ENCODE measurements at regions not wholly inside any gene's neighbourhood (a gene's known extent, or its start where the extent isn't known, plus 50 kb on each side); places are given as distances from the start of the nearest gene placed in this dataset.

DNA sequence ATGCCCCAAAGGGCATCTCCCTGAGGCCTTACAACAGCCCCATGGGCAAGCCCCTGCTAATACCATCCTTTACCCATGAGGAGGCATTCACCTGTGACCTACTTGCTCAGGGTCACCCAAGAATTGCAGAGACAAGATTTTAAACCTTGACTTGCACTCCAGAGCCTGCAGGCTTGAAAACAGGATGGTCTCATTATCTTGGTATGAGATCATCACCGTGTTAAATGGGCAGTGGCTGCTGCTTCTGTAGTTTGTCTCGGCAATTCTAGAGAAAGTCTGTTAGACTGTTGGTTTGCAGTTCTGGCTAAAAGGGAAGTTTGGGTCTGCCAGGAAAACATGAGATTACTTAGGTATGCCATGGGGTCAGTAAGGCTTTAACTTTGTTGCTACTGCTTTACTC lies 698.9 kb downstream of the GALR1 start:
- no peak for DNase-seq

DNA sequence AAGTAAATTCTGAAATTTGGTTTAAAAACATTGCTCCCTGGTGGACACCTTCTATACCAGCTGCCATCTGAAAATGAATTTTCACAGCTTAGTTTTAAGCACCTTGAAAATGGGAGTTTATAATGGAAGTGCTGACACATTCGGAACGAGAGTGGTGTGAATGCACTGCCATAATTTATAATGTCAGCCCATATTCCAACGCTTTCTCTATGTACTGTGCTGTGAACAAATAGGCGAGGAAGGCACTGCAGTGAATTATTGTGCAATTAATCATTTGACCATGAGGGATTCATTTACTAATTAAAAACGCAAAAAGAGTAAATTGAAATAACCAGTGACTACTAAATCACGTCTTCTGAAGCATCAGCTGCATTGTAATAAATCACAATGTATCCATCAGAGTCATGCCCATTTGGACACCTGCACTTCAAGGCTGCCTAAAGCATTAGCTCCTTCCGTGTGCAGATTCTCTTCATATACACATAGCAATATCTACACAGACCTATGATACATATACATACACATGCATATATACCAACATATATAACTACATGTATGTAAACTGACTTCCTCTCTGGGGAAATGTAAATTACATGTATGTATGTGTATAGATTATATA lies 699.8 kb downstream of the GALR1 start:
- DNase-seq: peak; percentile 5

DNA sequence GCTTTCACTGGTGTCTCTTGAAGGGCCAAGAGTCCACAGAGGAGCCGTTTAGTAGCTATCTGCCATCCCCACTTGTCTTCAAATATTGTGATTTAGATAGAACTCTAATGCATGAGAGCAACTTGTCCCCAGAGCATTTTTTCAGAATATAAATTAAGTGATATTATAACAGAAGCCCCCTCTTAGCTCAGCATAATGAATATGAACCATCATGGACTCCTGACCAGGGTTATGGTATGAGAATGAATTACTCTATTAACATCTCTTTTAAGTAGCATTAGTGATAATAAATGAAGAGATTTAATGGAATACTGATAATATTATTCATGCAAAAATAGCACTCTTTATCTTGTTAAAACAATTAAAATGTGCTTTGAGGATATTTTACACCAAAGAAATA lies 709.6 kb downstream of the GALR1 start:
- no peak for DNase-seq

DNA sequence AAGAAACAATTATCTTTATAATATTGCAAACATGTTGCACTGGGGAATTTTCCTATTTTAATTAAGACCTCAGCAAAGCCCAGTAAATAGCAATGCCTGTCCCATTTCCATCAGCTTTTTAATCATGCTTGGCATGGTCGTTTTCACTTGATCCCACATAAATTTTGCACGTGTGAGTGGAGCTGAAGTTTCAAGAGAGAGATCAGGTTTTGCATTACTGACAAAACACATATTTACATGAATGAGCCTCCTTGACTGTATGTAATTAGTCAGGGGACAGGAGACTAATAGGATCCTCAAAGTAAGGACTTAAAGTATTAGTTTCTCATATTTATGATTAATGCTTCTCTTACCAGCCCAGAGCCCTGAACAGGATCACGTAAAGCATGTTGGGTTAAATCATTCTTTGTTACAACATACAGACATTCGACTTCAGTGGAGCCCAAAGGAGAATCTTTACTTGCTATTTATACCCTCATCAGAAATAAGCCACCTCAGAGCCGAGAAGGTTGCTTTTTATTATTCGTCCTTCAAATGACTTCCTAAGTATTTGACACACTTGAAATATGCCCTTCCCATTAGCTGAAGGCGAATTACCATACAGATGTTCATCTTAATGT lies 711.3 kb downstream of the GALR1 start:
- DNase-seq: no peak

DNA sequence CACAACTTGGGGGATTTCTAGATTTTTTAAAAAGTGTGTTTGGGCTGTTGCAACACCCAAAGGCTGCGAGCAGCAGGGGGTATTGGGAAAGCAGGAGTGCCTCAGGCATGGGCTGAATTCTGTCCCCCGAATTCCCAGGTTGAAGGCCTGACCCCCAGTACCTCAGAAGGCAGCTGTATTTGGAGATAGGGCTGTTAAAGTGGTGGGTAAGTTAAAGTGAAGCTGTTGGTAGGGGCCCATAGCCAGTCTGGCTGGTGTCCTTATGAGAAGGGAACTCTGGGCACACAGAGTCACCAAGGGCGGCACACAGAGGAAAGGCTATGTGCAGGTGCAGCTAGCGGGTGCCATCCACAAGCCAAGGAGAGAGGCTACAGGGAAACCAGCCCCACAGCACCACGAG lies 717.4 kb downstream of the GALR1 start:
- no peak for DNase-seq

DNA sequence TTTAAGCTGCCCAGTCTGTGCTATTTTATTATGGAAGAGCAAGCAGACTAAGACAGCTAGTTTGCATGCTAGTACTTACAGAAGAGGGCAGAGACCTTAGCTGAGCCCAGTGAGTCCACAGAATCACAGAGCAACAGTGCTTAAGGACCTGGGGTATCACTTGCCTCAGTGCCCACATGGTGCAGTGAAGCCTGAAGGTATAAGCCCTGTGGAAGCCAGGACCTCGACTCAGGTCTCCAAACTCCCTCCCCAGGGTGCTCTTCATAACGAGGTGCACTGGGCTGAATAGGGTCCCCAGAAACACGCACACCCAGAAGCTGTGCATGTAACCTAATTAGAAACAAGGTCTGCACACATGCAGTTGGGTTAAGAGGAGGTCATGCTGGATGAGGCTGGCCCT lies 718.1 kb downstream of the GALR1 start:
- DNase-seq: no peak

DNA sequence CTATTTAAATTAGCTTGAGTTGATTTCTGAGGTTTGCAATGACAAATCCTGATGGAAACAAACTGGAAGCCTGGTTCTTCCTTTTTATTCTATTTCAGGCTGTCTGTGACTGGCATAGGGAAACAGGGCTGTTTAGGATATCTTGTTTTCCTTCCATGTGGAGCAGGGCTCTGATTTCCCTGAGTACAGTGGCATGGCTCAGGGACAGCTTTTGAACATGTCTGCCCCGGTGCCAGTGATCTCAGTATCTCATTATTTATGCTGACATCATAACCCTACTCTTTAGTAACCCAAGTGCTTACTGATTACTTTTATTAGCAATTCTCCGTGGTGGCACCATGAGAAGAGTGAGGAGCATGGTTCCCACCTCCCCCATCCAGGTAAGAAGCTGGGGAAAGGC lies 720.3 kb downstream of the GALR1 start:
- no peak for DNase-seq

DNA sequence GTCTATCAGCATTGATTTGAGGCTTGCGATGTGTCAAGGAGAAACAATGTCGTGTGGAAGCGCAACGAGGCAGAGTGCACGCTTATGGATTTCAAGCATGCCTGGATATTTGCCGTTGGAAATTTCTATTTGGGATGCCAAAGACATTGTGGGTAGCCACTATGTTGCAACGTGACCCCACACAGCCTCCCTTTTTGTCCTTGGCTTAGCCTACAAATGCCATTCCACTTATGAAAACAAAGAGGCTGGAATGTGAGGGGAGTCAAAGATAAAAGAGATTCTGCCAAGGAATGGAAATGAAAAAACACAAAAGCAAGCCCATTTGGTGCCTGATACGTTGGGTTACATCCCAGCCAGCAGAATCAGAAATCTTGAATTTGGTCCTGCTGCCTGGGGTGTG lies 721.2 kb downstream of the GALR1 start:
- no peak for DNase-seq

DNA sequence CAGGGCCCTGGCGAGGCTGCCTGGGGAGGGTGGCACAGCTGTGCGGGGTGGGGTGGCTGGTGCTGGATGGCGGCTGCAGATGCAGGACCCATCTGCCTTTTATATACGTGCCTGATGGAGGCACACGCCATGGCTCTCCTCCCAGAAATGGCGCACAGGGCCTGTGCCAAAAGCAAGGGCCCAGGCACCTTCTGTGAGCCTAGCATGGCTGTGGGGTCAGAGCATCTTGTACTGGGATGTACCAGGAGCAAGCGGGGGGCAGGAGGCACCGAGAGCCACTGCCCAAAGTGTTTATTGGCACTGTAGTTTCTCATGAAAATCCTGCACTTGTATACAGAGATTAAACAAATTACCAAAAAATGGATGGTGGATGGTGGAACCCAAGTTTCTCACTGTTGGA lies 724.1 kb downstream of the GALR1 start:
- DNase-seq: no peak

DNA sequence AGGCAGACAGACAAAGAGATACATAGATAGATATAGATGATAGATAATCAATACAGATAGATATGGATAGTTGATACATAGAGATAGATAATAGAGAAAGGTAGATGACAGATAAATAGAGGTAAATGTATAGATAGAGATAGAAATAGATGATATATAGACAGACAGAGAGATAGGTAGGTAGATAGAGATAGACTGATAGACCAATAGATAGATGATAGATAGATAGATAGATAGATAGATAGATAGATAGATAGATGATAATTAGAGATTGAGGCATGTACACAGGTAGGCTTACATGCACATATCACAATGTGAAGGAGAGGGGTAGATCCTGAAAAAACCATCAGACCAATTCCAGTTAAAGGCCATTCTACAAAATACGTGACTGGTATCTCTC lies 724.7 kb downstream of the GALR1 start:
- no peak for DNase-seq

DNA sequence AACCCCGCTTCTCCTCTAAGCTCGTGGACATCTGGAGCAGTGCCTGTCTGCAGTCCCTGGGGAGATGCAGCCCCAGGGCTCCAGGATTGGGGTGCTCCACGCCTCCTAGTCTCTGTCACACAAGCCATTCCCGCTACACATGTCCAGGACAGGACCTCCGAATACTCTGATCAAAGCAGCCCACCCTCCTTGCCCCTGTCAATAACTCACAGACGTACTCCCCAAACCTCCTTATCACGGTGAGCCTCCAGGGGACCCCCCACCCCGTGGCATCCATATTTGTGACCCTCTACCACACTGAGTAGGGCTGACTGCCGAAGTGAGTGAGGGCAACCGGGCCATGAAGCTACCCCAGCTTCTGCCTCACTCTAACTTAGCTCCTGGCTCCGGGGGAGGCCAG lies 727.7 kb downstream of the GALR1 start:
- DNase-seq: no peak

DNA sequence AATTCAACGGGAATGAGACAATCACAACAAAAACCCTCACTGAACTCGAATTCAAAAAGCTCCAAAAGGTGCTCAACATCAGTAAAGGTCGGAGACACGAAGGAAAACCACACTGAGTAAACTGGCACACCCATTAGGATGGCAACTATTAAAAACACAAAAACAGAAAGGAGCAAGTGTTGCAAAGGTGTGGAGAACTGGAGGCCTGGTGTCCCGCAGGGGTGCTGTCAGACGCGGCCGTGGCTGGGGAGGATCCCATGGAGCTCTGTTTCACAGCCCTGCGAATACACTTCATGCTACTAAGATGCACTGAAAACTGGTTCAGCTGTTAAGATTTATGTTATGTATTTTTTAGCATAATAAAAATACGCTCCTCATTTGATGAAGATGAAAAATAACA lies 730.6 kb downstream of the GALR1 start:
- DNase-seq: no peak

DNA sequence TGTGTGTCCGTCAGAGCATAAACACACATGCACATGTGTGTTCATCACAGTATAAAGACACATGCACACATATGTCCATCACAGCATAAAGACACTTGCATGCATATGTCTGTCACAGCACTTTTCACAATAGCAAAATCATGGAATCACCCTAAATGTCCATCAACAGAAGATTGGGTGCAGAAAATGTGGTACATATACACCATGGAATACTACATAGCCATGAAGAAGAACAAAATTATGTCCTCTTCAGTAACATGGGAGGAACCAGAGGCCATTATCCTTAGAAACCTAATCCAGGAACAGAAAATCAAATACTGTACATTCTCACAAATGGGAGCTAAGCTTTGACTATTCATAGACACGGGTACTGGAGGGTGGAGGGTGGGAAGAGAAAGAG lies 732.2 kb downstream of the GALR1 start:
- no peak for DNase-seq

DNA sequence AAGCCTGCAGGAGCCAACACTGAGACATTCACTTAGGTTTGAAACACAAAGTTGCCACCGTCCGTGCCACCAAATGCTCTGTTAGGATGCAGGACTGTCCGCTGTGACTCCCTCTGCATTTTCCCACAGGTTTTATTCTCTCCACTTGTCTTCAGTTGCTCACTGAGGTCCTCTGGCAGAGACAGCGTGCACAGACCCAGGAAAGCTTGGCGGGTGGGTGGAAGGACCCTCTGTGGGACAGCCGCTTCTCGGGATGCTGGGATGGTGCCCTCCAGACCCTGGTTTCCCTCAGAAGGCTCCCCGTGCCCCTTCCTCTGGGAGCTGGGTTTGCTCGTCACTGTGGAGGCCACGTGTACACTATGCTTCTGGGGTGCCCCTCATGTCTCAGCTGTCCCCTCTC lies 733.6 kb downstream of the GALR1 start:
- DNase-seq: no peak

DNA sequence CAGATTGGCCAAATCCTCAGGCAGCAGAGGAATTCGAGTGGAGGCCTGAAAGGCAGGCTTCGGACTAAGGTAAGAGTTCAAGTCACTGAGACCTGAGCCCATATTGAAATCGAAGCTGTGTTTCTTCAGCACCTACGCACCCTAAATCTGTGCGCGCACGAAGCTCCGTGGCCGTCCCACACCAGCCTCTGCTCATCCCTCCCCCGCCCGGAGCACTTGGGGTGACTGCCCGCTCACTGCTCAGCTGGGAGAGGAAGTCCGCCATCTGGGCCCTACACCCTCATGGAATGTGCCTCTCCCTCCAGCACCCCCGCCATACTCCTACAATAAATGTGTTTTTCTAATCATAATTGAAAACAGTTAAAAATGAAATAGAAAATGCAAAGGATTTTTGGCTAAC lies 734.5 kb downstream of the GALR1 start:
- DNase-seq: no peak

DNA sequence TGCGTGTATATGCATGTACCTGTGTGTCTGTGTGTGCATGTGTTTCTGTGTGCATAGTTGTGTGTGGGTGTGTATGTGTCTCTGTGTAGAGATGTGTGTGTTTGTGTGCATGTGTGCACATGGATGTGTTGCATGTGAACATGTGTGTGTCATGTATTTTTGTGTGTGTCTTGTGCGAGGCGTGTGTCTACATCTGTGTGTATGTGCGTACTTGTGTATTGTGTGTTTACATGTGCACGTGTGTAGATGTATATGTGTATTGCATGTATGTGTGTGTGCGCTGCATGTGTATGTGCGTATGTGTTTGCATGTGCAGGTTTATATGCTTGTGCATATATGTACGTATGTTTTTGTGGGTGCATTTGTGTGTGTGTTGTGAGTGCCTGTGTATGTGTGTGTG lies 735.2 kb downstream of the GALR1 start:
- DNase-seq: no peak

DNA sequence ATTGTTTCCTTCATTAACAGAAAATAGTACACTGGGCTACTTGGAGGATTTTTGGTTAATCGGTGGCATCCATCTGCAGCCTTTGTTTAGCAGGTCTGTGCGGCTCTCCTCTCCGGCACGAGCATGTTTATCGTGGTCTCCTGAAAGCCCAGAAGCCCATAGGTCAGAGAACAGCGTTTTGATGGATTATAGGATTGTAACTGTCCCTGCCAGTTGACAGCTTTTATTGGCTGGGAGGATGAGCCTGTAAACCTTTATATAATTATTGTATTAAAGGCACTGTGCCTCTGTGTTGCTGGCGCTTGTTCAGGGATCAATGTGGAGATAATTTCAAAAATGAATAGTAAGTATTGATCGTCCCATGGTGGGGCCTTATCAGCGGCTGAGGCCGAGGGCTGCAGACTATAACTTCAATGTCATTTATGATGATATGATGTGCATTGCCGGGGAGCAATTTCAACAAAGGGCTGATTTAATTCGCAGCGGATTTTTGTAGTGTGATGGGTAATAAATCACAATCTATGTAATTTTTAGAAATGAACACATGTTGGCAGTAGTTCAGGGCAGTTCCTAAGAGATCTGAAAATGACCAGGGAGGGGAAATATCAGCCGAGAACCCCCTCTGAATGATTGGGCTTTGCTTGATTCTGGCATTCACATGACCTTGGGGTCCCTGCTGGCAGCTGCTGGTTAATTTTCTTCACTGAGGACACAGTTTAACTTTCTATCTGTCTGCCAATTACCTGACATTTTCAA lies 736.1 kb downstream of the GALR1 start:
- DNase-seq: no peak

DNA sequence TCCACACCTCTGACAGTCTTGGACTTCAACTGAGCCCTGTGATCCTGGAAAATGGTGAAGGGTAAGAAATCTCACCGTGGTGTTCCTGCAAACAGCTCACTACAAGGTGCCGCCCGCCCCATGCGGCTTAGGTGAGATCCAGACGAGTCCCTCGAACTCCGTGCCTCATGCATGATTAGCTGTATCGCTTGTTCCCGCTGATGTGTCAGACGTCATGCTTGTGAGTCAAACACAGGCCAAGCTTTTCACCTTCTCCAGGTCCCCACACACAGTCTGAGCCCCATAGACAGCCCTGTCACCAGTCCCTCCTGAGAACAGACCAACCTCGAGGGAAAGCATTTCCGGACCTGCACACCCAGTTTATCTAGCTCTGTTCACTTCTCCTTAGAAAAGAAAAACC lies 740.5 kb downstream of the GALR1 start:
- DNase-seq: no peak

DNA sequence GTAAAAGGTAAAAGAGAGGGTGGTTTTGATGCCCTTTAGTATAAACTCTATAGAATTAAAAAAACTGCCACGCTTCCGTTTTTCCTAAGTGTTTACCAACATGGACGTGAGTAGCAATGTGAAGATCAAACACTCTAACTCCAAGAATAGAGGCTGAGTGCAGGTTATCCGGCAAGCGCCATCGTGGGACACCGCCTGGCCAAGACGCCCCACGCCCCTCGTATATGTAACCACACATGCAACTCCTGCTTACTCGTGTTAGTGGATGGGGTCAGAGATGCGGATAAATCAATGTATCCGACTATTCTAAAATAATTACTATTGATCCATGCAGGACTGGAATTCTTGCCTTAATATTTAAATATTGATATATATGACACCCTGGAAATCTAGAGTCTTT lies 741.3 kb downstream of the GALR1 start:
- no peak for DNase-seq

DNA sequence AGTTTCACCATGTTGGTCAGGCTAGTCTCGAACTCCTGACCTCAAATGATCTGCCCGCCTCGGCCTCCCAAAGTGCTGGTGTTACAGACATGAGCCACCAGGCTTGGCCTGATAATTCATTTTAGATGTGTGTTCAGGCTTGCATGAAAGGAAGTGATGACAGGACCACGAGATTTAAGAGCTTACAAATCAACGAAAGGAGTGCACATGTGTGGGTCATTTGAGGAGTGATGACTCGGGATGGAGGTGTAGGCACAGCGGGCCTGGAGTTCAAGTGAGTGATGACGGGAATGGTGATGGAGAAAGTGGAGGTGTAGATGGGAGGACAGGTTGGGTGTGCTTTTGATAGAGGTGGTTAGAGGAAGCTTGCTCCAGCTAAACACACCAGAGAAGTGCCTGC lies 742.4 kb downstream of the GALR1 start:
- DNase-seq: no peak

DNA sequence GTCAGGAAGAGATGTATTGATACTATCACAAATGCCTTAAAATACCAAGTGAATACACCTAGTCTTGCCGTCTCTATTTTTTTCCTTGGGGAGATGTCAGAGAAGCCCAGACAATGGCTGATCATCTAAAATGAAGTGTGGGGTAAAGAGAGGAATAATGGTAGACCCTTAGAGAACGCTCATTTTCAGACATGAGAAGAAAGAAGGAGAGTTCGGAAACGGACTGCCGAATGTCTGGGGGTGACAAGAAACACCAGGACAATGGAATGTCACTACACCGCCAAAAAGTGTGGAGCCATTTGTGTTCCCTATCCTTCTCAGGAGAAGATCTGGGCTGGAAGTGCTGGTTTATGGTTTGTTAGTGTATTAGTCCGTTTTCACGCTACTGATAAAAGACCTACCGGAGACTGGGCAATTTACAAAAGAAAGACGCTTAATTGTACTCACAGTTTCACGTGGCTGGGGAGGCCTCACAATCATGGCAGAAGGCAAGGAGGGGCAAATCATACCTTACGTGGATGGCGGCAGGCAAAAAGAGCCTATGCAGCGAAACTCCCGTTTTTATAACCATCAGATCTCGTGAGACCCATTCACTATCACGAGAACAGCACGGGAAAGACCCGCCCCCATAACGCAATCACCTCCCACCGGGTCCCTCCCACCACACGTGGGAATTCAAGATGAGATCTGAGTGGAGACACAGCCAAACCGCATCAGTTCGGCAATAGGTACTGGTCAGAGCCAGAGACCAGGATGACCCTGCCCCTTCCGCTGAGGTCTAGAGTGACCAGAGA lies 743.7 kb downstream of the GALR1 start:
- DNase-seq: no peak

DNA sequence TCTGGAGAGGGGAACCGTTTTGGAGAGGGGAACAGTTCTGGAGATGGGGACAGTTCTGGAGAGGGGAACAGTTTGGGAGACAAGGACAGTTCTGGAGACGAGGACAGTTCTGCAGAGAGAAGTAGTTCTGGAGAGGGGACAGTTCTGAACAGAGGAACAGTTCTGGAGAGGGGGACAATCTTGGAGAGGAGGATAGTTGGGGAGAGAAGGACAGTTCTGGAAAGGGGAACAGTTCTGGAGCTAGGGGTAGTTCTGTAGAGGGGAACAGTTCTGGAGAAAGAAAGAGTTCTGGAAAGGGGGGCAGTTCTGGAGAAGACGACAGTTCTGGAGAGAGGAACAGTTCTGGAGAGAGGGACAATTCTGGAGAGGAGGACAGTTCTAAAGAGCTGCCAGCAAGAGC lies 745.9 kb downstream of the GALR1 start:
- DNase-seq: no peak

DNA sequence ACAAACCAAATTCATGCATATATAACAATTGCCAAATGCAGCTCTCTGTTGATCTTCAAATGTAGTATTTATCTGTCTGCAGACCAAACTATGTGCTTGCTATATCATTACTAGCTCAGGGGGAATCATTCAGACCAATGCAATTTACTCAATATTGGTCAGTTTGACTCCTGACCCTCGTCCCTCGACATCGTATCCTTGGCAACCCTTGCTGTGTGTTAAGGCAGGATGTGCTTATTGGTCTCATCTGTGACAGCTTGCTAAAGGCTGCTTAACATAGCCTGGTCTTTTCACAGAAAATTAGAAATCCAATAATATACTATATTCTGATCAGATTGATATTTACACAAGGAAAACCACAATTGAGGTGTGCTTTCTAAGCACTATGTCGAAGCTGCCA lies 747.1 kb downstream of the GALR1 start:
- DNase-seq: no peak

DNA sequence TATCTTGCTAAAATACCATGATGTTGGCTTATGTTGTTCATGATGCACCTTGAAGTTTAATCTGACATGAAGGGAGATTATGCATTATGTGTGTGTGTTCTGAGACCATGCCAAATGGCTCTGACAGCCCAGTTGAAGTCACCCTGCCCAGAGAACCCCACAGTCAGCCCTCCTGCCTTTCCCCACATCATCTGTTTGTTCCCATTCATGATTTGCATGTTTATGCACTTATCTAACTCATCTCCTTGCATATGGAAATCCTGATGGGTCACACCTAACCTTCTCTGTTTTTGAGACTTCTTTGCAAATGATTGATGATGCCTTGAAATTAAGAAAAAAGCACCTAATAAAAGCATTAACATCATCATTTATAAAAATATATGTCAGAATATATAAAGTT lies 752.2 kb downstream of the GALR1 start:
- no peak for DNase-seq

Data from COR-L47 (cell line).